ENCODE measurements at regions not wholly inside any gene's neighbourhood (a gene's known extent, or its start where the extent isn't known, plus 50 kb on each side); places are given as distances from the start of the nearest gene placed in this dataset.

DNA sequence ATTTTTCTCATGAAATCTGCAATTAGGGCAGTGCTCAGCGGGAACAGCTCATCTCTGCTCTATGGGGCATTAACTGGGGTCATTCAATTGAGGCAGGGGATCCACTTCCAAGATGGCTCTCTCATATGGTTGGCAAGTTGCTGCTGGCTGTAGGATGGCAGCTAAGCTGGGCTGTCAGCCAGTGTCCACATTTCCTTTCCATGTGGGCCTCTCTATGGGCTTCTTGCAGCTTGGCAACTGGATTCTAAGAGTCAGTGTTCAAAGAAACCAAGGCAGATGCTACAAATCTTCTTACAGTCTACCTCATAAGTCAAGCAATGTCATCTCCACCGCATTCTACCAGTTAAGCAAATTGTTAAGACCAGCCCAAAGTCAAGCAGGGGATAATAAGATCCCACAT, 50.3 kb upstream of the TMCC3 start:
- TF ChIP-seq, protein P1, sequence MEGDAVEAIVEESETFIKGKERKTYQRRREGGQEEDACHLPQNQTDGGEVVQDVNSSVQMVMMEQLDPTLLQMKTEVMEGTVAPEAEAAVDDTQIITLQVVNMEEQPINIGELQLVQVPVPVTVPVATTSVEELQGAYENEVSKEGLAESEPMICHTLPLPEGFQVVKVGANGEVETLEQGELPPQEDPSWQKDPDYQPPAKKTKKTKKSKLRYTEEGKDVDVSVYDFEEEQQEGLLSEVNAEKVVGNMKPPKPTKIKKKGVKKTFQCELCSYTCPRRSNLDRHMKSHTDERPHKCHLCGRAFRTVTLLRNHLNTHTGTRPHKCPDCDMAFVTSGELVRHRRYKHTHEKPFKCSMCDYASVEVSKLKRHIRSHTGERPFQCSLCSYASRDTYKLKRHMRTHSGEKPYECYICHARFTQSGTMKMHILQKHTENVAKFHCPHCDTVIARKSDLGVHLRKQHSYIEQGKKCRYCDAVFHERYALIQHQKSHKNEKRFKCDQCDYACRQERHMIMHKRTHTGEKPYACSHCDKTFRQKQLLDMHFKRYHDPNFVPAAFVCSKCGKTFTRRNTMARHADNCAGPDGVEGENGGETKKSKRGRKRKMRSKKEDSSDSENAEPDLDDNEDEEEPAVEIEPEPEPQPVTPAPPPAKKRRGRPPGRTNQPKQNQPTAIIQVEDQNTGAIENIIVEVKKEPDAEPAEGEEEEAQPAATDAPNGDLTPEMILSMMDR (conservative IDR thresholded peaks at IDR 0.05; ENCODE audit: low read depth, low read length) = no peak
- no peak for TF ChIP-seq EZH2 (IDR thresholded peaks at IDR 0.05; ENCODE audit: borderline replicate concordance, low read depth, low read length, poor library complexity, severe bottlenecking)

All from A673 (cell line).